ENCODE measurements at regions not wholly inside any gene's neighbourhood (a gene's known extent, or its start where the extent isn't known, plus 50 kb on each side); places are given as distances from the start of the nearest gene placed in this dataset.

- Mint-ChIP-seq H3K4me1 (ENCODE audit: low read depth, unreplicated experiment) (no peaks in the 10 kb centered on the region), H3K27me3 (ENCODE audit: insufficient read depth, unreplicated experiment) (no peaks in the 10 kb centered on the region), H3K27ac (ENCODE audit: unreplicated experiment) (no peak overlapping the region), H3K36me3 (ENCODE audit: insufficient read depth, unreplicated experiment) (no peaks in the 10 kb centered on the region), H3K4me3 (ENCODE audit: unreplicated experiment) (no peak overlapping the region), H3K9me3 (ENCODE audit: unreplicated experiment) (no peaks in the 10 kb centered on the region)
- intact Hi-C loops (cut with micrococcal nuclease; ENCODE audit: unreplicated experiment): no loop called here
- POLR2A ChIA-PET: no interaction called here
- no peak for DNase-seq
- H3K9me3 ChIP-seq: no peaks in the 10 kb centered on the region
- H3K36me3 ChIP-seq (ENCODE audit: control insufficient read depth, insufficient read depth, low read length): no peaks in the 10 kb centered on the region
- H3K4me3 ChIP-seq (ENCODE audit: low read depth, low read length): no peak overlapping the region
- no peak for TF ChIP-seq CTCF (IDR thresholded peaks at IDR 0.05; ENCODE audit: insufficient read depth in 1 of 2, low read depth in 1 of 2, low read length in 1 of 2, severe bottlenecking in 1 of 2, unreplicated experiment in 1 of 2)
- H3K4me1 ChIP-seq: no peaks in the 10 kb centered on the region
- no peaks in the 10 kb centered on the region for H3K27me3 ChIP-seq (replicated peaks; ENCODE audit: control insufficient read depth, insufficient read depth, low read length)
- no TSS peak for BruUV-seq (replicated peaks)
- CTCF ChIA-PET: no interaction called here
These were observed 367.6 kb downstream of the HLX start for GRCh38 chr1:221246628-221247415.

- no peak overlapping the region for H3K4me3 Mint-ChIP-seq (ENCODE audit: unreplicated experiment)
- ChIA-PET POLR2A (no interaction called here), CTCF (no interaction called here)
- no peak overlapping the region for H3K27ac Mint-ChIP-seq (ENCODE audit: unreplicated experiment)
- H3K9me3 Mint-ChIP-seq (ENCODE audit: unreplicated experiment): peaks cover 4% of the 10 kb centered on the region
- intact Hi-C loops (cut with micrococcal nuclease; ENCODE audit: unreplicated experiment): no loop called here
- no peak for TF ChIP-seq CTCF (IDR thresholded peaks at IDR 0.05; ENCODE audit: insufficient read depth in 1 of 2, low read depth in 1 of 2, low read length in 1 of 2, severe bottlenecking in 1 of 2, unreplicated experiment in 1 of 2)
- BruUV-seq (replicated peaks): no TSS peak
- no peaks in the 10 kb centered on the region for H3K36me3 Mint-ChIP-seq (ENCODE audit: insufficient read depth, unreplicated experiment)
- Histone ChIP-seq H3K27me3 (replicated peaks; ENCODE audit: control insufficient read depth, insufficient read depth, low read length) (no peaks in the 10 kb centered on the region), H3K36me3 (ENCODE audit: control insufficient read depth, insufficient read depth, low read length) (no peaks in the 10 kb centered on the region), H3K4me3 (ENCODE audit: low read depth, low read length) (no peak overlapping the region), H3K9me3 (no peaks in the 10 kb centered on the region), H3K4me1 (no peaks in the 10 kb centered on the region)
- H3K4me1 Mint-ChIP-seq (ENCODE audit: low read depth, unreplicated experiment): no peaks in the 10 kb centered on the region
- no peak for DNase-seq
- H3K27me3 Mint-ChIP-seq (ENCODE audit: insufficient read depth, unreplicated experiment): no peaks in the 10 kb centered on the region
These were observed 372.3 kb downstream of the HLX start for GRCh38 chr1:221251580-221251979.

DNA sequence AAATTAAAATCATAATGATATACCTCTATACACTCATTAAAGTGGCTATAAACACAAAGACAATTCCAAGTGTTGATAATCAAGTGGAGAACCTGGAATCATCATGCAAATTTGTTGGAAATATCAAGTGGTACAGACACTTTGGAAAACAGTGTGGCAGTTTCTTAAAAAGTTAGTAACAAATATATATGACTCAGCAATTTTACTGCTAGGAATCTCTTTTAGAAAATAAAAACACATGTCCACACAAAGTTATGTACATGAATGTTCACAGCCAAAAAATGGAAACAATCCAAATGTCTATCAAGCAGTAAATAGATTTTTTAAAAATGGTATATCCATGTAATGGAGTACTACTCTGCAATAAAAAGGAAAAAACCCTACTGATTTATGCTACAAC lies 375.6 kb downstream of the HLX start:
- Mint-ChIP-seq H3K27me3 (ENCODE audit: insufficient read depth, unreplicated experiment) (no peaks in the 10 kb centered on the region), H3K4me1 (ENCODE audit: low read depth, unreplicated experiment) (no peaks in the 10 kb centered on the region), H3K36me3 (ENCODE audit: insufficient read depth, unreplicated experiment) (no peaks in the 10 kb centered on the region), H3K27ac (ENCODE audit: unreplicated experiment) (no peak overlapping the region), H3K9me3 (ENCODE audit: unreplicated experiment) (peaks cover 12% of the 10 kb centered on the region), H3K4me3 (ENCODE audit: unreplicated experiment) (no peak overlapping the region)
- Histone ChIP-seq H3K27me3 (replicated peaks; ENCODE audit: control insufficient read depth, insufficient read depth, low read length) (no peaks in the 10 kb centered on the region), H3K4me1 (no peaks in the 10 kb centered on the region), H3K4me3 (ENCODE audit: low read depth, low read length) (no peak overlapping the region), H3K9me3 (no peaks in the 10 kb centered on the region), H3K36me3 (ENCODE audit: control insufficient read depth, insufficient read depth, low read length) (no peaks in the 10 kb centered on the region)
- intact Hi-C loops (cut with micrococcal nuclease; ENCODE audit: unreplicated experiment): no loop called here
- TF ChIP-seq CTCF (IDR thresholded peaks at IDR 0.05; ENCODE audit: insufficient read depth in 1 of 2, low read depth in 1 of 2, low read length in 1 of 2, severe bottlenecking in 1 of 2, unreplicated experiment in 1 of 2): no peak
- DNase-seq: no peak
- BruUV-seq (replicated peaks): no TSS peak
- ChIA-PET CTCF (no interaction called here), POLR2A (no interaction called here)

Data from Caco-2 (cell line).